ENCODE measurements at regions not wholly inside any gene's neighbourhood (a gene's known extent, or its start where the extent isn't known, plus 50 kb on each side); places are given as distances from the start of the nearest gene placed in this dataset.
"Not testable (repeated sequence)": the region's sequence is repeated elsewhere in the genome, so short reads cannot be mapped to it uniquely, and the experiment has no call there.

DNA sequence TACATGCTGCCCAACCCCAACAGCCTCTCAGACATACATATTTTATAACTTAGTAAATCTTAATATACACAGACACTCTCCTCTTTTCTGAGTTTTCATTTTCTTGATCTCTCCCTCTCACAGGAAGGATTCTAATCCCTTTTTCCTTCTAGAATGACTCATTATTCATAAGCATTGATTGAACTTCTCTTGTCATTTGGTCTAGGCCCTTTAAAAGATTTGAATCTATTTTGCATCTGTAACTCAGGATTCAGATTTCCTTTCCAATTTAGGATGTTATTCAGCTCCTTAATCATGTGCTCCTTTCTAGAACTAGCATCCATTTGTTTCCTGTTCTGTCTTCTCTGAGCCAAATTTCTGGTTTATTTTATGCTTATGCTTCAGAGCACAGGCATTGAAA, 624.5 kb upstream of the SGO1 start:
- DNase-seq = no peak

DNA sequence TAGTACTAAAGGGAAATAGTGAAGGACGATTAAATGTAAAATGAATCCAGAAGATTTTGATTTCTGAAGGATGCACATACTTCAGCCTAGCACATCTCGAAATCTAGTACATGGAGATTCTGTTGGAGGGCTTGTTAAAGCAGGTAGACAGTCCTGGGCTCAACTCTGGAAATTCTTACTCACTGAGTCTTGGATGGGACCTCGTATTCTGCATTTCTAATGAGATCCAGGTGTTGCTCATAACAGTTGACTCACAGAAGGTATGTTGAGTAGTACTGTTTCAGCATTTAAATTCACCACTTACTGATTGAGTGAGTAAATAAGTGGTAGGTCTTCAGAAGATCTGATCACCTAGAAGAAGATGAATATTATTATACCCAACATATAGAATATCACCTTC, 623.4 kb upstream of the SGO1 start:
- no peak for DNase-seq

DNA sequence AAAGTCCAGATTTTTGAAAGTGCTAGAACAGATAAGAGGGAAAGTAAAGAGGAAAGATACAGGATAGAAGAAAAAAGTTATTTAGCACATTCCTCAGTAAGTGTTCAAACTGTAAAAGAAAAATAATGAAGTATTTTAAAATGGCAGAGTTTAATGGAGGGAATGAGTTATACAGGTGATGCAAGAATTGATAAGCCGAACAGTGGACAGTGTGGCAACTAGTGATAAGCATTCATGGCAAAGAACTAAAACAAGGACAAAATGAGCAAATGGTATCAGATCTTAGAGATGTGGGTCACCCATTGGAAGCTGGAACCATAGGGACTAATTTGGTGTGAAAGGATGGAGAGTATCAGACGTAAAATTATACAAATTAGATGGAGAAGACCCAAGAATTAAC, 622.9 kb upstream of the SGO1 start:
- no peak for DNase-seq

DNA sequence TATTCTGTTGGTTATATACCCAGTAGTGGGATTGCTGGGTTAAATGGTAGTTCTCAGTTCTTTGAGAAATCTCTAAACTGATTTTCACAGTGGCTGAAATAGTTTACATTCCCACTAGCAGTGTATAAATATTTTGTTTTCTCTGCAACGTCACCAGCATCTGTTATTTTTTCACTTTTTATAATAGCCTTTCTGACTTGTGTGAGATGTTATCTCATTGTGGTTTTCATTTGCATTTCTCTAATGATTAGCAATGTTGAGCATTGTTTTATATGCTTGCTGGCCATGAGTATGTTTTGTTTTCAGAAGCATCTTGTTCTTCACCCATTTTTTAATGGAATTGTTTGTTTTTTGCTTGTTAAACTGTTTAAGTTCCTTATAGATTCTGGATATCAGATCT, 612.7 kb upstream of the SGO1 start:
- DNase-seq = no peak

DNA sequence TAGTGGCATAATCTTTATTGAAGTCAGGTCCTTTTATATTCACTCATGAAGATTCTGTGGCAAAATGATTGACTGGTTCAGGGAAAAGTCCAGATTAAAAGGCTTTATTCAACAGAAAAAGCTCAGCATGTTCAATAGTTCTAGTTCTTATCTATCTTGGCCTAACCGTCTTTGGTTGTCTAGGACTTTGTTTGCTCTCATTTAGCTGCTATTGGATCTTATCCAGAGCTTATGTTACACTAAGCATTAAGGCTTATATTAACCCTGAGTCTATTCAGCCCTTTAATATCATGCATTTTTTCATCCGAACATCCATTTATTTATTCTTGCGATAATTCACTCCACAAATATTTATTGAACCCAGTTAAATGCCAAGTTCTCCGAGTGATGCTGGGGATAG, 601.0 kb upstream of the SGO1 start:
- no peak for DNase-seq

DNA sequence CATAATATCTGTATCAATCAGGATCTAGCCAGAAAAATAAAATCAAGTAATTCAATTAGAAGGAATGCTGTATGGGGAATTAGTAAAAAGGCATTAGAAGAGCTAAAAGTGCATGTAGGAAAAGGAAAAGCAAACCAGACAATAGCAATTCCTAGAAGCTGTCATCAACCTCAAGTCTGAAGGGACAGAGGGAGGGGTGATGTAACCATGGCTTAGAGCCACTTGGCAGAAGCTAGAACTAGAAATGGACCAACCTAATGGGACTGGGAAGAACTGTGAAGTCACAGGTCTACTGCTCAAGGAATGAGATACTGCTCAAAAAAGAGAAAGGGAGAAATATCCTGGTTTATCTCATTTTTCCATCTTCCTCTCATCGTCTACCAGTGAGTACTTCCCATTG, 590.7 kb upstream of the SGO1 start:
- no peak for DNase-seq

DNA sequence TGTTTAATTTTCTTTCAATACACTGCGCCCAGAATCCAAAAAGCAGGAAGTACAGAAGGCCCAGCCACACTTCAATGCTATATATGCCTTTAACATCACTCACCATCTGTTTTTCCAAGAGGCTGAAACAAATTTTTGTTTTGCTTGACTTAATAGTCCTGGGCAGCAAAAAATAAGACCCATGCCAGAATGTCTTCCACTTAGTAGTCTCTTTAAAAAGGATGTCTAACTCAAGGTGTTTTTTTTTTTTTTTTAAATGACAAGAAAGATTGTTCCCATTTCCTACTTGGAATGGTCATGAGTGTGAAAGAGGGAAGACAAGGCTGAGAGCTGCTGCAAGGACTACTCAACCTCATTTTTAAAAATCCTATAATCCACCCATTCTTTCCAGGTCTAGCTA, 590.3 kb upstream of the SGO1 start:
- DNase-seq = no peak

DNA sequence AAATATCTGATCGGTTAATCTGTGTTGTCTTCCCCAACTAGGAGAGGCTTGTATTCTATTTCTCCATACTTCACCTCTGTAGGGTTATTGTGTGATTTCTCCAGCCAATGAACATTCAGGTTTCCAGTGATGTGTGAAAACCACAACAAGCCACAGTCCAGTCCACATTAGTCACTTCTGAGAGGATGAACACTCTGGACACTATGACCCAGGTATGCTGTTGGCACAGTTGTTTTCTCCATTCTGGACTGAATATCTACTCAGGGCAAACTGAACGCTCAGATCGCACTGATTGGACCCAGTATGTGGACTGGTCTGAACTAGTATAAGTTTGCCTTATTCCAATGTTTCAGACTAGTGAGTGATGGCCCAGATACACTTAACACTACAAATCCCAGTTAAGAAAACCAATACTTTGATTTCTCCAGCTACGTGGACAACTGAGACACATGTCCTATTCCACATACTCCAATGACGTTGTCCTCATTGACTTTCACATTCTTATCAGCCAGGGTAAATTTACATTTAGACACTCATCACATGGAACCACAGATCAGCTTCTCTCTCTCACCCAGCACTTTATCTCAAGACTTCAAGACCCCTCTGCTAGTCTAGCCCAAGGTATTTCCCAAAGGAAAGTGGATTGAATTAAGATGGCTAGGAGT, 587.4 kb upstream of the SGO1 start:
- DNase-seq = no peak

DNA sequence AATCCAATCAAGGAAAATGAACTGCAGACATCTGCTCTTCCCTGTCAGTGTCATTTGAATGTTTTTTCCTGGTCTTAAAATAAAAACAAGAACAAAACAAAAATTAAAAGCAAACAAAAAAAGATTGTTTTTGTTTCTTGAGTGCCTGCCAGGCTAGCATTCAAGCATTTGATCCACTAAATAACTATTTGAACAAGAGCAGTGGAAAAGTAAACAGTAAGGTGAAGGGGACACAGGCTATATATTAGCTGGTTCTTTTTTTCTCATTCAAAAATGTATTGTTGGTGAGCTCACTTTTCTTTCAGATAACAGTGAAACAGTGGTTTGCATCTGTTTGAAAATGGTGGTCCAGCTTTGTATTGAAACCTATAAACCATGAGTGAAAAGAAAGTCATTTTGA, 586.9 kb upstream of the SGO1 start:
- no peak for DNase-seq

DNA sequence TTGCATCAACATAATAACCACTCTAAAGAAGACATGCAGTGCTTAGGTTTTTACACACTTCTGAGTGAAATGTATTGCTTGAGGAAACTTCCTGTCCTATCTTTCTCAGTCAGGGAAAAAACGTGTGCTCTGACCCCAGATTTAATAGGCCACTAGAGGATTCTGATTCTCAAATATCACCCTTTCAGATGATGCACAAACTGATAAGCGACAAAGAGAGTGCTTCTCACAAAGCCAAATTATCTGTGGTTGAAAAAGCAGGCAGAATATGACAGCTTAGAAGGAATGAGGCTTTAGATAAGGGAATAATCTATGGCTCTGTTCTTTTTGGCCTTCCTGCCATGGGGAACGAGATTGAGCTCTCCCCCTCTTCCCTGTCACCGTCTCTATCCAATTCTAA, 583.4 kb upstream of the SGO1 start:
- no peak for DNase-seq

DNA sequence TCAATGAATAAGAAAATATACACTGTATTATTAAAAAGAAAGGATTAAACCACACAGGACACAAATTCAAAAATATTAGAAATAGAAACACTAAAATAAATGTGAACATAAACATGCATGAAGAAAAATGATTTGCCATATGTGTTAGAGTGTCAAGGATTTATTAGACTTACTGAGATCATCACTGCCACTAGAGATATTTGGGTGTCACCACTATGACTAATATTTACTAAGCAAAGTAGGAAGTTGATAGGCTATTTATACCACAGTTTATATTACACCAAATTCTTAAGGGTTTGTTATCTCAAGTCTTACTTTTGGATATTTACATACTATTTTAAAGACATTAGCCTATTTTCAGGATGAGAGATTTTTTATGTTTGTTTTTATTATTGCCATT, 575.0 kb upstream of the SGO1 start:
- DNase-seq = no peak

DNA sequence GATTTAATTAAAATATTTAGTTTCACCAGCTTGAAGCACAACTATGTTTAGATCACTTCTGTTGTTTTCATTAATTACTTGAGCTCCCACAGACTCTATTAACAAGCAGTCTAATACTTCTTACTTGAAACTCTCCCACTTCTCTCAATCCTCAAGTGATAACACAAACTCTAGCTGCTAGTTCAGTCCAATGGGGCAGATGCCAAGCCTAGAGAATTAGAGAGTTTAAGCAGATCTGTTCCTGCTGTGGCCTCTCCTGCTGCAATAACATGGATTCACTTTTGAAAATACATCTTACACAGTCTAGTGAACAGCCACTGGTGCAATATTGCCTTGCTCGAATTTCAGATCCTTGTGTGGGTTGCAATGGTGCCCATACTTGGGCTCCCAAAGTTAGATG, 566.4 kb upstream of the SGO1 start:
- DNase-seq = no peak

DNA sequence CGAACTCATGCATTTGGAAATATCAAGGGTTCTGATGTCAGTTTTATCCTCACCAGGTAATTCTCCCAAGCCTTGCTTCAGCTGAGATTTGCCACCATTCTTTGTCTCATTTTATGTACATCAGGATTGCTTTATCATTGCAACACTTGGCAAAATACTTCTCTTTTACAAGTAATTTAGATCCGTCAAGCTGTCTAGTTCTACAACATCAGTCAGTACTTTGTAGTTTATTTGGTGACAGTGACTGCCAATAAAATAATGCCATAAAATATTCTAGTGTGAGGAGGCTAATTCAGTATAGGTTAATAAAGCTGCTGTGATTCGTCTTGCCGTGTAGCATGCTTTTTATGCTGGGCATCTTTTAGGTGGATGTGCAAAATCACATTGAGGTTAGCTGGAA, 565.3 kb upstream of the SGO1 start:
- DNase-seq = no peak

DNA sequence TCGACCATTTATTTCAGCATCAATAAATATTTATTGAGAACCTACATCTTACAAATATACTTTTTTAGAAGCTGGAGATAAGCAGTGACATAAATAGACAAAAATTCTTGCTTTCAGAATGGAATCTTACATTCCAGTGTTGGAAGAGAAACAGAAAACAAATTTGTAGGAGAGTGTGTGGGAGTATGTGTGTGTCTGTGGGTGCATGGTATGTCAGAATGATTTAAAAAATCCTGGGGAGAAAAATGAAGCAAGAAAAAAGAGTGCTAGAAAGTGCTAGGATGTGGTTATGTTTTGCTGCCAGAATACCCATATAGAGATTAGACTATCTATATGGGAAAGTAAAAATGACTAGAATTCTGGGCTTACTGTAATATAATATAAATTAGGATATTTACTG, 561.7 kb upstream of the SGO1 start:
- no peak for DNase-seq

DNA sequence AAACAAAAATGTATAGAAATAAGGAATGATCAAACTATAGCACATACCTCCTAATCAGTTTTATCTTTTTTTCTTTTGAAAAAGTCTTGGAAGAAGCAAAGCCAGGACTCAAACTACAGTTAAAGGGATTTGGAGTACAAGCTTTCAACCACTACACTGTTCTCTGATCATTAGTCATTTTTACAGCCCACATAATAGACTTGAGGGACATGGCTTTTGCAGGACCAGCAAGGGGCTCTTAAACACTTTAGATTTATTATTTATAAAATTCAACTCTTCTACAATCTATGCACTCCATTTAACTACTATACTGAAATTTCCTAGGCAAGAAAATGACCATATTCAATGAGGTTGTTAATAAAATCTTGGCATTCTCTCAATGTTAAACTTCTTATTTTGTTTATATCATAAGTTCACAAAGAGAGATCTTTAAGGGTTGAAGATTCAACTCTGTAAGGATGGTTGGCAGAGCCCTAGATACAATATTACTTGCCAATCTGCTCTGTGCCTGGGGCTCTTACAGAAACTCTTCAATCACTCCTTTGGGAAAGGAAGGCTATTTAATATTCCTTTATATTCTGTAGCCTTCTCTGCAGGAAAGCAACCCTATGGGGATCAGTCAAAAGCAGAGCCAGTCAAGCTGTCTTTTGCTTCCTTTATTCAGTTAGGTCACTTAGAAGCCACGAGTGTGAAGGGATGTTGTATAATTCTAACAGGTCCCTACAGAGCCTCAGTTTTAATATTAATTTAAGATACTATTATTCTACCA, 557.7 kb upstream of the SGO1 start:
- DNase-seq = no peak

DNA sequence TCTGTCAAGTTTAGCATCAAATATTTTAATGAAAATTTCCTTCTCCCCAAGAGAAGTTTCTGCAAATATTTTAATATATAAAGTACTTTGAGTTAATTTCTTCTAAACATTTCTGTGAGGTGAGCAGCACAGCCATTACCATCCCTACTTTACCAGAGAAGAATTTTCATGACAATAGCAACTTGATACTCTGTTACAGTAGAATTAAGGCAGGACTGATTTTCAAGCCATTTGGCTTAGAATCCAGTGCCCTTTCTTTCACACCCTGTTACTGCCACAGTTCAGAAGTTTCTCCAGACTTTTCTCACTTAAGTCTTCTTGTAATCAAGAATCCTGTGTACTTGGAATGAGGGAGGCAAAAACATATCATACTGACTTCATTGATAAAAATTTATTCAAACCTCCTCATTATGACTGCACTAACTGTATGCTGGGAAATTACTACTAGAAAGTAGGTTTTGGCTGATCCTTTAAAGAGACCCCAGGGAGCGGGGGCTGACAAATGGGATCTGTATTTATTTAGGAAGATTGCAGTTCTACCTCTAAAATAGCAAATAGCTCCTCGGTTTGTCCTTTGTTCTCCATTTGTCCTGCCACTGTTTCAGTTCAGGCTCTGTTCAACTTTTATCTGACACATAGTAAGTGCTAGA, 557.0 kb upstream of the SGO1 start:
- no peak for DNase-seq

DNA sequence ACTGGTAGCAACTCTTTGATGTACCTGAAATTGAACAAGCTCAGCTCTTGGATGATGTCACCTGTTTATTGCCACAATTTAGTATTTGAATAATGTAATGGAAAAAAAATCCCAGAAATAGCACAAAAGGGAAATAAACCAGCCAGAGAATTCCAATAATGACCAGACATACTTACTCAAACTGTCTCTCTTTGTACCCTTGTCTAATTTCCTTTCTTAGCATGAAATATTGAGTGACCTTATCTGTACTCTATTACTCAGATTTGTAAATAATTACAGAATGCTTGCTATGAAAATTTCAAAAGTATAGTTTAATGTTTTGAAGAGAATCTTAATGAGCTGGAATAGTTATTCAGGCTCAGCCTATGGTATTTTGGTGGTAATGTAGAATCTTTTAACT, 555.4 kb upstream of the SGO1 start:
- no peak for DNase-seq

DNA sequence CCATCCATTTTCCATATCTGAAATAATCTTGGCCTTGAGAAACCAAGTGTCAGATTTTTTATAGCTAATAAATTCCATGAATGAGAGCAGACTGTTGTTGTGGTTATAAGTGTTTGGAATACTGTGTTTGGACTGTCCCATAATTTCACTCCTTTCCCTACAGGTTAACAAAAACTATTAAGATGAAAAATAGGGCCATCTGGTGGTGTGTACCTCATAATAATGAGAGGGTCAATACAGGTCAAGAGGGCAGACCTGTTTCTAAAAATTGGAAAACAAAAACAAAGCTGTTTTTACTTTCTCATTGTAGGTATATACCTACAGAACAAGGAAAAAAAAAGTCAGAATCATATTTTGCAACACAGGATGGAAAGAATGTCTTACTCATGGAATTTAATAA, 553.8 kb upstream of the SGO1 start:
- no peak for DNase-seq

DNA sequence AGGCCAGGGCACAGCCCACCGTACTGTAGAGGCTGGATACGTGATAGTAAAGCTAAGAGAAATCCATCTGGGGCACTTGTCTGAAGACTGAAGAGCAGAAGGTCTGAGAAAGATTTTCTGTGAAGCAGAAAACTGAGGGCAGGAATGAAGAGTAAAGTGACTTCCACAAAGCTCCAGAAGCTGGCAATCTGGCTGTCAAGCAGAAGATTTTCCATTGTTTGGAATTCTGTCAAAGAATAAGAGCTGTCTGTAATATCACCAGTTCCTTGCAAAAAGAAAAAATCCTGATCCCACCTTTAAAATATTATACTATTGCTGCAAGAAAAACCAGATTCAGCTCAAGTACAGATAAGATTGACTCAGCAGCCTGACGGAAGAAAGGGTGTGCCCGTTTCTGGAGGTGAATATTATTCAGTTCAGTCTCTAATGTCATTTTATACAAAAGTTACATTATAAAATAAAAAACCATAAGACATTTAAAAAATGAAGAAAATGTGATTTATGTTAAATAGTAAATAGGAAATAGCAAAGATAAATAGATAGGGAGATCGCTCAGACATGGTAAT, 550.4 kb upstream of the SGO1 start:
- DNase-seq = no peak

DNA sequence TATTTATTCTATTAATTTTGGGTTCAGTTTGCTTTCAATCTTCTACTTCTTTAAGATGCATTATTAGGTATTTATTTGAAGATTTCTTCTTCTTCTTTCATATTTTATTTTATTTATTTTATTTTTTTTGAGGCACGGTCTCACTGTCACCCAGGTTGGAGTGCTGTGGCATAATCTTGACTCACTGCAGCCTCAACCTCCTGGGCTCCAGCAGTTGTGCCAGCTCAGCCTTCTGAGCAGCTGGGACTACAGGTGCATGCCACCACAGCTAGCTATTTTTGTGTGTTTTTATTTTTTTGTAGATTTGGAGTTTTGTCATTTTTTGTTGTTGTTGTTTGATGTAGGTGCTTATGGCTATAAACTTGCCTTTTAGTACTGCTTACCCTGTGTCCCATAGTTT, 543.2 kb upstream of the SGO1 start:
- no peak for DNase-seq

DNA sequence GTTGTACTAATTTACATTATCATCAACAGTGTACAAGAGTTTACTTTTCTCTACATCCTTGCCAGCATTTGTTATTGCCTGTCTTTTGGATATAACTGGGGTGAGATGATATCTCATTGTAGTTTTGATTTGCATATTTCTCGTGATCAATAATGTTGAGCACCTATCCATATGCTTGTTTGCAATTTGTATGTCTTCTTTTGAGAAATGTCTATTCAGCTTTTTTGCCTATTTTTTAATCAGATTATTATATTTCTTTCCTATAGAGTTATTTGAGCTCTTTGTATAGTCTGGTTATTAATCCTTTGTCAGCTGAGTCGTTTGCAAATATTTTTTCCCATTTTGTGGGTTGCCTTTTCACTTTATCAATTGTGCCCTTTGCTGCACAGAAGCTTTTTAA, 540.8 kb upstream of the SGO1 start:
- DNase-seq = no peak

DNA sequence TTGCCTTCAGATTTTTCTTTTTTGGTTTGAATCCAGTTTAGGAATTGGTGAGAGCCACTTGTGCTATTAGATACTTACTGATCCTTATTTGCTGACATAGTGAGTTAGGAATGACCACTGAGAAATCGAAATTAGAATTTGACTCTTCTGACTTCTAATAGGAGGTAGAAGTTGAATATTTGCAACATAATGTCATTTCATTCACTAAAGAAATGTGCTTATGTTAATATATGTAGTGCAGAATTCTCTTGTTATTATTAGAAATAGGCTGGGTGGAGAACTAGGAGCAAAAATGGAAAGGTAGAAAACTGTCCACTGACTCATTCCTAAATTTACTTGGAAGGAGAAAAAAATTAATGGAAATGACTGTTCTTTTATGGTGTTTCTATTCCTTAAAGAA, 538.2 kb upstream of the SGO1 start:
- DNase-seq = no peak

DNA sequence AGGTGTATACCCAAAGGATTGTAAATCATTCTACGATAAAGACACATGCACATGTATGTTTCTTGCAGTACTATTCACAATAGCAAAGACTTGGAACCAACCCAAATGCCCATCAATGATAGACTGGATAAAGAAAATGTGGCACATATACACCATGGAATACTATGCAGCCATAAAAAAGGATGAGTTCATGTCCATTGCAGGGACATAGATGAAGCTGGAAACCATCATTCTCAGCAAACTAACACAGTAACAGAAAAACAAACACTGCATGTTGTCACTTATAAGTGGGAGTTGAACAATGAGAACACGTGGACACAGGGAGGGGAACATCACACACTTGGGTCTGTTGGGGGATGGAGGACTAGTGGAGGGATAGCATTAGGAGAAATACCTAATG, 530.4 kb upstream of the SGO1 start:
- not testable (repeated sequence) for DNase-seq

DNA sequence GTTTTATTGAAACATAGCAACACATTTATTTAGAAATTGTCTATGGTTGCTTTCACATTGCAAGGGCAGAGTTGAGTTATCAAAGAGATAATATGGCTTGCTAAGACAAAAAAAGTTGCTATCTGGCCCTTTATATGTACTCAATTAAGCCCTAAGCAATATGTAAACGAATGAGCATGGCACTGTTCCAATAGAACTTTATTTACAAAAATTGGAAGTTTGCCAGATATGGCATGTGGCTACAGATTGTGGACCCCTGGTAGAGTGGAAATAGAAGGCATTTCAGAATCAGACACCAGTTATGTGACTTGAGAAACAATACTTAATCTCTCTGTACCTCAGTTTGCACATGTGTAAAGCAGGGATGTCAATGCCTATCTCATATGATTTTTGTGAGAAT, 515.6 kb upstream of the SGO1 start:
- DNase-seq = no peak

Measured in SW 1271 (cell line).